Astrocyte (in vitro differentiated cells and primary cell): ENCODE measurements at regions not wholly inside any gene's neighbourhood (a gene's known extent, or its start where the extent isn't known, plus 50 kb on each side); places are given as distances from the start of the nearest gene placed in this dataset.
A peak's percentile ranks its signal among the peaks of the same experiment; 100 is the strongest.

Source experiments
- DNase-seq: peaks from one replicate; pipeline ENCODE4 v3.0.0-alpha.2; 2010; ENCODE audit warnings: low read depth
- FAIRE-seq: peaks from 2 replicates; lab custom pipeline; 2011; peaks lifted over from hg19 to GRCh38; lab: Jason Lieb, UNC
- H2AFZ ChIP-seq: 2 replicates; pipeline ENCODE4 v1.6.0; 2012; ENCODE audit warnings: low read depth, low read length, inconsistent platforms
- H3K27ac ChIP-seq: 2 replicates; pipeline ENCODE4 v1.5.1; 2011; ENCODE audit warnings: low read depth, low read length, inconsistent platforms
- H3K27me3 ChIP-seq: 2 replicates; pipeline ENCODE4 v1.6.0; 2011; ENCODE audit warnings: low read length, inconsistent platforms; ENCODE audit not compliant: insufficient read depth
- H3K36me3 ChIP-seq: 2 replicates; pipeline ENCODE4 v1.5.1; 2011; ENCODE audit warnings: low read length, inconsistent platforms; ENCODE audit not compliant: insufficient read depth
- H3K4me1 ChIP-seq: 2 replicates; pipeline ENCODE4 v1.5.1; 2011; ENCODE audit warnings: low read length, inconsistent platforms; ENCODE audit not compliant: insufficient read depth
- H3K4me2 ChIP-seq: 2 replicates; pipeline ENCODE4 v1.6.0; 2012; ENCODE audit warnings: low read length, inconsistent platforms
- H3K4me3 ChIP-seq: 2 replicates; pipeline ENCODE4 v1.5.1; 2011; ENCODE audit warnings: low read depth, mild to moderate bottlenecking, low read length, inconsistent platforms; ENCODE audit not compliant: insufficient read depth
- H3K79me2 ChIP-seq: 2 replicates; pipeline ENCODE4 v1.6.0; 2012; ENCODE audit warnings: mild to moderate bottlenecking, low read length, inconsistent platforms; ENCODE audit not compliant: insufficient read depth
- H3K9ac ChIP-seq: 2 replicates; pipeline ENCODE4 v1.6.0; 2012; ENCODE audit warnings: mild to moderate bottlenecking, low read length, inconsistent platforms
- H3K9me3 ChIP-seq: 2 replicates; pipeline ENCODE4 v1.5.1; 2012; ENCODE audit warnings: low read depth, mild to moderate bottlenecking, low read length, inconsistent platforms; ENCODE audit not compliant: insufficient read depth
- H4K20me1 ChIP-seq: 2 replicates; pipeline ENCODE4 v1.6.0; 2012; ENCODE audit warnings: low read length, inconsistent platforms; ENCODE audit not compliant: insufficient read depth
- H3K27ac Mint-ChIP-seq: one replicate; pipeline ENCODE4 v1.8.0; 2021; ENCODE audit warnings: mild to moderate bottlenecking, mixed read lengths; ENCODE audit not compliant: unreplicated experiment
- H3K27me3 Mint-ChIP-seq: one replicate; pipeline ENCODE4 v1.8.0; 2021; ENCODE audit warnings: low read depth, mixed read lengths; ENCODE audit not compliant: unreplicated experiment
- H3K36me3 Mint-ChIP-seq: one replicate; pipeline ENCODE4 v1.8.0; 2021; ENCODE audit warnings: low read depth, mixed read lengths; ENCODE audit not compliant: unreplicated experiment
- H3K4me1 Mint-ChIP-seq: one replicate; pipeline ENCODE4 v1.8.0; 2021; ENCODE audit warnings: low read depth, mixed read lengths; ENCODE audit not compliant: unreplicated experiment
- H3K4me3 Mint-ChIP-seq: one replicate; pipeline ENCODE4 v1.8.0; 2021; ENCODE audit warnings: mild to moderate bottlenecking, moderate library complexity, mixed read lengths; ENCODE audit not compliant: unreplicated experiment
- H3K9me3 Mint-ChIP-seq: one replicate; pipeline ENCODE4 v1.8.0; 2021; ENCODE audit warnings: mild to moderate bottlenecking, mixed read lengths; ENCODE audit not compliant: unreplicated experiment
- EZH2 ChIP-seq: IDR thresholded peaks from 2 replicates; pipeline ENCODE4 v1.6.1; 2012; ENCODE audit warnings: mild to moderate bottlenecking, low read length, inconsistent platforms; ENCODE audit not compliant: insufficient read depth
- TF ChIP-seq, protein P1 (sequence below): IDR thresholded peaks from 2 replicates; pipeline ENCODE4 v1.5.1; 2011; ENCODE audit warnings: low read depth, mild to moderate bottlenecking, inconsistent platforms, low read length, moderate library complexity; ENCODE audit not compliant: insufficient read depth

- H3K4me1 ChIP-seq: no peaks in the 10 kb centered on the region
- no peaks in the 10 kb centered on the region for H3K79me2 ChIP-seq
- no peaks in the 10 kb centered on the region for H3K27me3 ChIP-seq
- Mint-ChIP-seq H3K4me1 (peaks cover 14% of the 10 kb centered on the region), H3K9me3 (peaks cover 6% of the 10 kb centered on the region), H3K4me3 (no peak overlapping the region), H3K36me3 (no peaks in the 10 kb centered on the region), H3K27ac (no peak overlapping the region), H3K27me3 (no peaks in the 10 kb centered on the region)
- TF ChIP-seq, protein P1, sequence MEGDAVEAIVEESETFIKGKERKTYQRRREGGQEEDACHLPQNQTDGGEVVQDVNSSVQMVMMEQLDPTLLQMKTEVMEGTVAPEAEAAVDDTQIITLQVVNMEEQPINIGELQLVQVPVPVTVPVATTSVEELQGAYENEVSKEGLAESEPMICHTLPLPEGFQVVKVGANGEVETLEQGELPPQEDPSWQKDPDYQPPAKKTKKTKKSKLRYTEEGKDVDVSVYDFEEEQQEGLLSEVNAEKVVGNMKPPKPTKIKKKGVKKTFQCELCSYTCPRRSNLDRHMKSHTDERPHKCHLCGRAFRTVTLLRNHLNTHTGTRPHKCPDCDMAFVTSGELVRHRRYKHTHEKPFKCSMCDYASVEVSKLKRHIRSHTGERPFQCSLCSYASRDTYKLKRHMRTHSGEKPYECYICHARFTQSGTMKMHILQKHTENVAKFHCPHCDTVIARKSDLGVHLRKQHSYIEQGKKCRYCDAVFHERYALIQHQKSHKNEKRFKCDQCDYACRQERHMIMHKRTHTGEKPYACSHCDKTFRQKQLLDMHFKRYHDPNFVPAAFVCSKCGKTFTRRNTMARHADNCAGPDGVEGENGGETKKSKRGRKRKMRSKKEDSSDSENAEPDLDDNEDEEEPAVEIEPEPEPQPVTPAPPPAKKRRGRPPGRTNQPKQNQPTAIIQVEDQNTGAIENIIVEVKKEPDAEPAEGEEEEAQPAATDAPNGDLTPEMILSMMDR: no peak
- TF ChIP-seq EZH2: no peak
- FAIRE-seq: no peak
- H4K20me1 ChIP-seq: no peaks in the 10 kb centered on the region
- no peak overlapping the region for H3K27ac ChIP-seq
- DNase-seq: peak; percentile 25
- no peak overlapping the region for H3K4me3 ChIP-seq
- no peak overlapping the region for H2AFZ ChIP-seq
- peaks cover 6% of the 10 kb centered on the region for H3K9me3 ChIP-seq
- no peak overlapping the region for H3K9ac ChIP-seq
- H3K36me3 ChIP-seq: no peaks in the 10 kb centered on the region
- no peak overlapping the region for H3K4me2 ChIP-seq
Measured at GRCh38 chr18:53946594-53946993, 277.9 kb downstream of the MBD2 start.

DNA sequence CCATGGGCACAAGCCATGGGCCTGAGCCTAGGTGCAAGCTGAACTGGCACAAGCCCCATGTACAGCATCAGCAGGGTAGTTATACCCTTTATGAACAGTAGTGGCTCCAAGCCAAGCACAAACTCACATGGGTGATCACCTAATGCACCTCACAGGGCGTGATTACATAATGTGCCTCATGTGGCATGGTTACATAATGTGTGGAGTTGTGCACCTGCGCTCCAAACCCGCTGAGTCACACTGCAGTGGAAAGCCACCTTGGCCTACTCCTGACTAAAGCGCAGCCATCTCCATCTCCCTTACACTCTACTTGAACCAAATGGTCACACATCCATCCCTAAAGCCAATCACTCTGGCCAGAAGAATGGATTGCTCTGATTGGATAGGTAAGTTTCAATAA, 279.7 kb downstream of the MBD2 start:
- Mint-ChIP-seq H3K9me3 (peaks cover 6% of the 10 kb centered on the region), H3K36me3 (no peaks in the 10 kb centered on the region), H3K27ac (no peak overlapping the region), H3K4me1 (peaks cover 19% of the 10 kb centered on the region), H3K27me3 (no peaks in the 10 kb centered on the region), H3K4me3 (no peak overlapping the region)
- no peak for TF ChIP-seq EZH2
- TF ChIP-seq, protein P1: no peak
- Histone ChIP-seq H3K4me2 (no peak overlapping the region), H3K27me3 (no peaks in the 10 kb centered on the region), H3K79me2 (no peaks in the 10 kb centered on the region), H3K9ac (no peak overlapping the region), H2AFZ (no peak overlapping the region), H3K4me1 (no peaks in the 10 kb centered on the region), H3K27ac (no peak overlapping the region), H4K20me1 (no peaks in the 10 kb centered on the region), H3K4me3 (no peak overlapping the region), H3K9me3 (peaks cover 6% of the 10 kb centered on the region), H3K36me3 (no peaks in the 10 kb centered on the region)
- FAIRE-seq (no peak), DNase-seq (no peak)

DNA sequence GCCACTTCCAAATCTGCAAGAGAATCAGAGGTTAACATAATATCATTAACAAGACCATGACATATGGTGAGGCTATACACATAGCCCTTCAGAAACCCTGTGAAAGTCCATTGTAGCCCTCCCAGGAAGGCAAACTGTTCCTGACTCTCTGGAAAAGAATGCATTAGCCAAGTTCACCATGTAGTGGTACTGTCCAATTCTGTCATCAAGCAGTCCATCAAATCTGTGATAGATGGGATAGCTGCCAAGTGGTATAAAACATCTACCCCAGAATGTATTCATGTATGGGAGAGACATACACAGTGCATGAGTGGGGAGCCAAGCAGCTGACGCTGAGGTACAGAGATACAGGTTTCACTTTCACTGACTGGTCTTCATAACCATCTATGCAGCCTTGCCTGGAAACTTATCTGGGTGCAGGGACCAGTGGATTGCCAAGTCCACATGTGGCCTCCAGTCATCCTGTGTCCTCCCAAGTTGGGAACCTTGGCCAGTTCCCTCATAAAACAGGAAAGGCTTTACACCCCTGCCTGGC, 281.1 kb downstream of the MBD2 start:
- Histone ChIP-seq H2AFZ (no peak overlapping the region), H3K27me3 (no peaks in the 10 kb centered on the region), H3K9ac (no peak overlapping the region), H3K36me3 (no peaks in the 10 kb centered on the region), H3K27ac (no peak overlapping the region), H3K4me1 (no peaks in the 10 kb centered on the region), H4K20me1 (no peaks in the 10 kb centered on the region), H3K9me3 (peaks cover 6% of the 10 kb centered on the region), H3K4me3 (no peak overlapping the region), H3K79me2 (no peaks in the 10 kb centered on the region), H3K4me2 (no peak overlapping the region)
- Mint-ChIP-seq H3K4me3 (no peak overlapping the region), H3K27ac (no peak overlapping the region), H3K9me3 (peaks cover 6% of the 10 kb centered on the region), H3K36me3 (no peaks in the 10 kb centered on the region), H3K4me1 (peaks cover 19% of the 10 kb centered on the region), H3K27me3 (no peaks in the 10 kb centered on the region)
- TF ChIP-seq EZH2: no peak
- TF ChIP-seq, protein P1: no peak
- FAIRE-seq (no peak), DNase-seq (peak; percentile 4)
